ENCODE measurements at regions not wholly inside any gene's neighbourhood (a gene's known extent, or its start where the extent isn't known, plus 50 kb on each side); places are given as distances from the start of the nearest gene placed in this dataset.
"Not testable (repeated sequence)": the region's sequence is repeated elsewhere in the genome, so short reads cannot be mapped to it uniquely, and the experiment has no call there.

- H3K36me3 Mint-ChIP-seq (ENCODE audit: low read depth); H3K27ac Mint-ChIP-seq (ENCODE audit: unreplicated experiment); H3K9me3 Mint-ChIP-seq; DNase-seq (ENCODE audit: low read depth, low spot score): not testable (repeated sequence)
- Mint-ChIP-seq H3K4me1 (peaks cover 28% of the 10 kb centered on the region), H3K4me3 (peak overlapping the region; percentile 23), H3K27me3 (ENCODE audit: low read depth) (peaks cover 12% of the 10 kb centered on the region)
These were observed 83.5 kb upstream of the SFSWAP start for GRCh38 chr12:131627151-131628022.

- H3K4me3 Mint-ChIP-seq, result no peak overlapping the region
- H3K36me3 Mint-ChIP-seq (ENCODE audit: low read depth), result no peaks in the 10 kb centered on the region
- peaks cover 12% of the 10 kb centered on the region for H3K27me3 Mint-ChIP-seq (ENCODE audit: low read depth)
- TF ChIP-seq CTCF (conservative IDR thresholded peaks at IDR 0.05), result no peak
- no peak overlapping the region for H3K27ac Mint-ChIP-seq (ENCODE audit: unreplicated experiment)
- peaks cover 28% of the 10 kb centered on the region for H3K4me1 Mint-ChIP-seq
- DNase-seq (ENCODE audit: low read depth, low spot score), result no peak
- H3K9me3 Mint-ChIP-seq, result no peaks in the 10 kb centered on the region
These were observed 82.7 kb upstream of the SFSWAP start for GRCh38 chr12:131628023-131628740.

GRCh38 chr12:131628766-131629448, 82.0 kb upstream of the SFSWAP start:
- DNase-seq (ENCODE audit: low read depth, low spot score), result no peak
- peak overlapping the region; percentile 82 for H3K27ac Mint-ChIP-seq (ENCODE audit: unreplicated experiment)
- H3K27me3 Mint-ChIP-seq (ENCODE audit: low read depth), result peaks cover 12% of the 10 kb centered on the region
- no peak overlapping the region for H3K4me3 Mint-ChIP-seq
- no peaks in the 10 kb centered on the region for H3K36me3 Mint-ChIP-seq (ENCODE audit: low read depth)
- no peaks in the 10 kb centered on the region for H3K9me3 Mint-ChIP-seq
- no peak for TF ChIP-seq CTCF (conservative IDR thresholded peaks at IDR 0.05)
- H3K4me1 Mint-ChIP-seq, result peaks cover 28% of the 10 kb centered on the region

- TF ChIP-seq CTCF (conservative IDR thresholded peaks at IDR 0.05), result no peak
- Mint-ChIP-seq H3K36me3 (ENCODE audit: low read depth) (no peaks in the 10 kb centered on the region), H3K9me3 (peaks cover 3% of the 10 kb centered on the region), H3K4me1 (peaks cover 17% of the 10 kb centered on the region), H3K27ac (ENCODE audit: unreplicated experiment) (no peak overlapping the region), H3K4me3 (no peak overlapping the region), H3K27me3 (ENCODE audit: low read depth) (peaks cover 7% of the 10 kb centered on the region)
- DNase-seq (ENCODE audit: low read depth, low spot score), result no peak
These were observed 79.7 kb upstream of the SFSWAP start for GRCh38 chr12:131631230-131631629.

GRCh38 chr12:131631889-131632651, 78.8 kb upstream of the SFSWAP start:
- not testable (repeated sequence) for H3K36me3 Mint-ChIP-seq (ENCODE audit: low read depth); H3K27me3 Mint-ChIP-seq (ENCODE audit: low read depth); H3K4me3 Mint-ChIP-seq; DNase-seq (ENCODE audit: low read depth, low spot score); H3K9me3 Mint-ChIP-seq; H3K27ac Mint-ChIP-seq (ENCODE audit: unreplicated experiment)
- peaks cover 15% of the 10 kb centered on the region for H3K4me1 Mint-ChIP-seq

GRCh38 chr12:131632652-131633023, 78.3 kb upstream of the SFSWAP start:
- not testable (repeated sequence) for H3K9me3 Mint-ChIP-seq; DNase-seq (ENCODE audit: low read depth, low spot score); H3K4me3 Mint-ChIP-seq; H3K36me3 Mint-ChIP-seq (ENCODE audit: low read depth); H3K27me3 Mint-ChIP-seq (ENCODE audit: low read depth)
- H3K4me1 Mint-ChIP-seq, result peaks cover 15% of the 10 kb centered on the region
- peak overlapping the region; percentile 95 for H3K27ac Mint-ChIP-seq (ENCODE audit: unreplicated experiment)

GRCh38 chr12:131633610-131634009, 77.3 kb upstream of the SFSWAP start:
- DNase-seq (ENCODE audit: low read depth, low spot score); H3K27me3 Mint-ChIP-seq (ENCODE audit: low read depth); H3K36me3 Mint-ChIP-seq (ENCODE audit: low read depth); H3K9me3 Mint-ChIP-seq; H3K4me3 Mint-ChIP-seq; H3K27ac Mint-ChIP-seq (ENCODE audit: unreplicated experiment): not testable (repeated sequence)
- peaks cover 15% of the 10 kb centered on the region for H3K4me1 Mint-ChIP-seq

Measured in neural crest cell (in vitro differentiated cells).